Posterior vena cava (tissue), 2 donors: ENCODE measurements at regions not wholly inside any gene's neighbourhood (a gene's known extent, or its start where the extent isn't known, plus 50 kb on each side); places are given as distances from the start of the nearest gene placed in this dataset.

Experiments used
- DNase-seq: peaks from one replicate; pipeline ENCODE4 v3.0.0-alpha.2; 2020; ENCODE audit warnings: low spot score
- intact Hi-C, 2 donors: fragments of 100-400 bp; cut with DNase I; formaldehyde crosslinking; loops; one replicate each; pipeline versions ENCODE4 v1.14.1 to v1.14.2; 2022 to 2023
- donor health status: DM: yes; HTN: yes; CAD: no.
- donor health status: DM: yes; HTN: yes; CAD: no.

DNA sequence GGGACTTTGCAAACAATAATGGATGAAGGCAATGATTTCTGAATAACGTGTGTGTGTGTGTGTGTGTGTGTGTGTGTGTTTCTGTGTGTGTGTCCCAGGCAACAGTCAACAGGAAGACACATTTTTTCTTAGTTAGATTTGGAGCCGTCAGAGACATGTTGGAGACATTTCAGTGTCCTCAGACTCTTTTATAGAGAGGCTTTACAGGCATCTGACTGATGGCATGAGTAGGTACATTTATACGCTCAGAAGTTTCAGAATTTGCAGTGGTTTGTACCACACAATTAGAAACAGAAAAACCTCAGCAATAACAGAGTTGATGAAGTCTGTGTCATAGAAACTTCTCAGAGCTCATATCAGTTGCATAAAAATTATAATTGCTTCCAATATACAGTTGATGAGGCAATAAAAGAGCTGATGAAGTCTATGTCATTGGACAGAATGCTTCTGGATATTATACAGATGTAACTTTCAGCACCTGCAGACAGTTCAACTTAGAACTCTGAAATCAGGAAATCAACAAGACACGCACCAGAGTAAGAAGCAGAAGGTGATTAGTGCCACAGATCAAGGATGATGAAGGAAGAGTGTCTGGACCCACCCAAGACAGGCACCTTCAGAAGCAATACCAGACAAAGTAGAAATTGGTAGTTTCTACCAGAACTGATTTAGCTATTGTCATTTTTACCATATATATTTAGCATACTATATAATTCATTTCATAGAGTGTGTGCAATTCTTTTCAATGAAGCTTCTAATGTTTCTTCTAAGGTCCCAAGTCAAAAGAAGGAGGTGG is 104.5 kb upstream of the LYZL1 start:
- intact Hi-C loops: no loop called here
- no peak for DNase-seq

DNA sequence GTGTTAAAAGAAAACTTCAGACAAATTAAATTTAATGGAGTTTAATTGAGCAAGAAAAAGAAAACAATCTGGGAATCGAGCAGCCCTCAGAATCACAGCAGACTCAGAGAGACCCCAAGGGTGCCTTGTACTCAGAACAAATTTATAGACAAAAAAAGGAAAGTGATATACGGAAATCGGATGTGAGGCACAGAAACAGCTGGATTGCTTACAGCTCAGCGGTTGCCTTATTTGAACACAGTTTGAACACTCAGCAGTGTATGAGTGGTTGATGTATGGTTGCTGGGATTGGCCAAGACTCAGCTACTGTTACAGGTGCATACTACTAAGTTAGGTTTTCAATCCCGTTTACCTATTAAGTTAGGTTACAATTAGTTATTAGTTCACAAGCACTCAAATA is 103.8 kb upstream of the LYZL1 start:
- no peak for DNase-seq
- intact Hi-C loops: no loop called here

DNA sequence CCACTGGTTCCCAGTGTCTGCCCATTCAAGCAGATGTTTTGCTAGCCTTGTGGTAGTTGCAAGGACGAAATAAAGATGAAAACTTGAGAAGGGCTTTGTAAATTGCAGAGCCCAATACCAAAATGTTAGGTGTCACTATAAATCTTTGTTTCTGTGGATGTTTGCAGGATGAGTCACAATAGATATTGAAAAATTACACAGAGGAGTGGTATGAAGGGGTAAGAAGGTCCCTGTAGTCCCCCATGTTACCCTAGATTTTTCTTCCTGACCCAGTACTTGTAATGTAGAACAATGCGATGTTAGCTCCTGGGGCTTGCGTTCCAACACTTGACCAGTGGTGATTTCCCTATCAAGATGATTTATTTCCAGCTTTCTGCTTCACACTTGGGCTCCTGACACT is 102.6 kb upstream of the LYZL1 start:
- intact Hi-C loops: no loop called here
- no peak for DNase-seq

DNA sequence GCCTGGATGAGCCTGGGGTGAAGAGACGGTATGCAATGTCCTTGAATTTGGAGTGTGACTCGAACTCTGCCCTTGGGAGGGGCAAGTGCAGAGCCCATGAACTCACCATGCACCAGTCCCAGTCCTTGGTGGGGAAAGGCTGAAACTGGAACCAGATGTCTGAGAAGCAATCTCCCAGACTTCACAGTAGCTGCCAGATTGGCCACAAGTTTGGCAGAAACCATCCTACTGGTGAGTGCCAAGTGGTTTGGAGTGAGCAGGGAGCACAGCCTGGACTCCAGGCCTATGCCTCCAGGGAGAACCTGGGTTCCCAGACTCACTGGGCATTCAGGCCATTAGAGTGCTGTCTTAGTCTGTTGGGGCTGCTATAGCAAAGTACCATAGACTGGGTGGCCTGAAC is 99.6 kb upstream of the LYZL1 start:
- DNase-seq: no peak
- intact Hi-C loops: no loop called here

DNA sequence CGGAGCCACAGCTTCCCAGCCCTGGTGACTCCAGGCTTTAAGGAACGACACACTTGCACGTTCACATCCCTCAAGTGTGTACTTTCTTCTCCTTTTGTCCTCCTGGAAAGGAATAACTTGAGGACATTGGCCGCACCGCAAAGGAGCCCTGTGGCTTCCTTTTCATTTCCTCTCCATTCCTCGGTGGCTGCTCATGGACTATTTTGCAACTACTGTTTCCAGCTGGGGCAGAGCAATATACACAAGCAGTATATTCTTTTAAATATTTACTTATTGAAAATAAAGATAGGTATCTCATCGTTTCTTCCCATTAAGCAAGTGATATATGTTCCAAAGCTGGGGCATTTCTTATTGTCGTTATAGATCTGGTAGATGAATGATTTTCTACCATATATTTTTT is 97.2 kb upstream of the LYZL1 start:
- intact Hi-C loops: no loop called here
- no peak for DNase-seq

DNA sequence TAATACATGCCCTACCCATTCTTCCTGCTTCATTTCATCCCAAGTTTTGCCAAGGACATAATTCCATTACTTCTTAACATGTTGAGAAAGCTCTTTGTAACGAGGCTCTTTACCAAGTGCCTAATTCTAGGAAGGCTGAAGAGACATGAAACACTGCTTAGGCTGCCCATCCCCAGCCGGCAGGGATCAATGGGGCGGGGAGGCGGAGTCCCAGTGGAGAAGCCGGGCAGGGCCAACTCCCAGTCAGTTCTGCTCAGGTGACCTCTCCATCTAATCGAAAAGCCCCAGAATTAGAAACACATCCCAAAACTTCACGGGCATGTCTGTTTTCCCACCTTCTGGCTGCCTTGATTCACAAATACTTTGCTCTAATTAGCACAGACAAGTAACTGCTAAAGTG is 89.5 kb upstream of the LYZL1 start:
- DNase-seq: no peak
- intact Hi-C loops: no loop called here

DNA sequence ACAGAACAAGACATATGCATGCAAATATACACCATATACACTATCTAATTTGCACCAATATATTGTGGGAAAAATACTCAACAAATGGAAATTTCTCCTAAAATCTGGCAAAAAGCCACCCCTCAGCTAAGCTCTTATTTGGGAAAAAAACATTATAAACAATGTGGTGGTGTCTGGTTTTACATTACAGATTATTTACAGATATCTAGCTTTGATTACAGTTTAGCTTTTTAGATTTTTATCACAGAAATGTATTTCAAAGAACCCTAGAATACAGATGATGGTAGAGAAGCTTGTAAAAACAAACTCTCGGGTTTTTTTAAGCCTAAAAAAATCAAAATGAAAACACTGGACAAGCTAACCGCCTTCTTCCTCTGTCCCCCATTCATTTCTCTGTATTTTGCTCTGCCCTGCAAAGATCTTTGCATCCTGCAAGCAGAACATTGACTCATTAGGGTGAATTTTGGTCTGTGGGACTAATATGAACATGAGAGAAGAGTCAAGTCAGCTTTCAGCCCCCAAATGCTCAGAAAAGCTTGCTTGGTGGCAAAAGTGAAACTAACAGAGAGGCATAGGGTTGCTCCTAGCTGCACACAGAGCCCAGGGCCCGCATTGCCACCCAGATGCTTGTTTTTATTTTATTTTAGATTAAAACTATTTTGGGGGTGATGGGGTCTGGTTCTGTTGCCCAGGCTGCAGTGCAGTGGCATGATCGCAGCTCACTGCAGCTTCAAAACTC is 88.8 kb upstream of the LYZL1 start:
- intact Hi-C loops: no loop called here
- DNase-seq: no peak

DNA sequence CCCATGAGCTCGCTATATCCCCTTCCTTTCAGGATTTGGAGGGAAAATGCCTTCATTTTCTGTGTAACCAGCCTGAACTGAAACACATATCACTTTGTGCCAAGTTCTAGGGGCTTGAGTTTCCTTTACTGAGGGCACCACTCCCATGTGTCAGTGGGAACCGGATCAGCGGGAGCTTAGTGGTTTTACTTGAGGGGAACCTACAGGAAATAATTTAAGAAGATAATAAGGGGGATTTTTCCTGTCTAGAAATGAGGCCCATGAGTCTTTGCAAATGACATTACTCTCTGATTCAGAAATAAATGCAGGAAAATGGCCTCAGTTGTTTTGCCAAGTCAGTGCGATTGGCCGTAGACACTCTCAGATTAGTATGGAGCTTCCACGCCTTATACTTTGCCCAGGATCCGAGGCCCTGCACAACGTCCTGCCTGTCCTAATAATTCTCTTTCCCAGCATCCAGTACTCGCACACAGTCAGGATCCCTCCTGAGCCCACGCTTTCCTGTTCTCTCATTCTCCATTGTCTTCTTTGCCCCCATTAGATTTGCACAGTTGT is 86.4 kb upstream of the LYZL1 start:
- no peak for DNase-seq
- intact Hi-C loops: no loop called here

DNA sequence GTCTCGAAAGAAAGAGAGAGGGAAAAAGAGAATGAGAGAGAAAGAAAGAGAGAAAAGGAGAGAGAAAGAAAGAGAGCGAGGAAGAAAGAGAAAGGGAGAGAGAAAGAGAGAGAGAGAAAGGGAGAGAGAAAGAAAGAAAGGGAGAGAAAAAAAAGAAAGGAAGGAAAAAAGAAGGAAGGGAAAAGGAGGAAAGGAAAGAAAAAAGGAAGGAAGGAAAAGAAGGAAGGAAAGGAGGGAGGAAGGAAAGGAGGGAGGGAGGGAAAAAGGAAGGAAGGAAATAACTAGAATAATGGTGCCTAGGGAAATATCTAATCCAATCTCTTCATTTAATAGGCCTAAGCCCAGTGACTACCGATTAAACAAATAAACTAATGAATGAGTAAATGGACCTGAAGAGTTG is 85.4 kb upstream of the LYZL1 start:
- intact Hi-C loops: no loop called here
- no peak for DNase-seq

DNA sequence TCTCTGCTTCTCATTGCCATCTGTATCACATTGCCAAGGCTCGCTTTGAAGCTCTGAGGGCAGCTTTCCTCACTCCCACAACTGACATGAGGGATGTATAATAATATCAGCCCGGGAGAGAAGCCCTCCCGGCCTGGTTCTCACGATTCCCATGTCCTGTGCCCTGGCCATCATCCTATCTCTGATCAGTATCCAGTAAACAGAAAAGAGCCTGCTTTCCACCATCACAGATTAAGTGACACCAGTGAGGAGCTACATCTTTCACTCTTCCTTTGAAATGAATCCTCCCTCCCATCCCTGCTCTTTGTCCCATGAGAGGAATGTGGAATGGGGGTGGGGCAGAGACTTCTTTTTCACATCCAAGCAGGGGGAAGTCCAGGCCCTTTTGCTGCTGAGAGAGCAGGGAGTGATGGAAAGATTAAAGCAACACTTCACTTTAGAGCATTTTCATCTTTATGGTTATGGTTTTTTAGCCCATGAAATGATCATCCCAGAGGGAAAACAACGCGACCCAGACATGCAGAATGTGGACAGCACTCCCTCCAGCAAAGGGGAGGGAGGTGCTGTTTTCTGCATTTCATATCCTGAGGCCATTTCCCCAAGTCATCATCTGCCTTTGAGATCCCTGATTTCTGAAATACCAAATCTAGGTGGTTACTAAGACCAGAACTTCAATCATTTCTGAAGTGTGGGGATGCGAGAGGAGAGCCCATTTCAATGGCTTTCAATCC is 84.6 kb upstream of the LYZL1 start:
- intact Hi-C loops: no loop called here
- DNase-seq: no peak

DNA sequence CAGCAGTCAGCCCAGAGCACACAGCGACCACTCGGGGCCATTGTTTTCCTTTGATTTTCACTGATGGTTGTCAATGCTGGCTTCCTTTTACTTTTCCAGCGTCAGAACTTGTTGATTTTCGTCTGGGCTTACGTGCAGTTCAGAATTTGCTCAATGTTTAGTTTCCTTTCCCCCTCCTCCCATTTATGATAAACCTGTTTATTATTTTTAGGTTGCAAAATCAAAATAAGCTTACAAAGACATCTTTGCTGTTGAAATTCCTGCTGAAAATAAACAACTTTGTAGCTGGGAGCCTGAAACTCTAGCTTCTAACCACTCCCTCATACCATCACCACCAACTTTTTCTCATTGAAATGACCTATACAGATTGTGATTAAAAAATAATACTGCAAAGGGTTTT is 83.1 kb upstream of the LYZL1 start:
- DNase-seq: no peak
- intact Hi-C loops: no loop called here

DNA sequence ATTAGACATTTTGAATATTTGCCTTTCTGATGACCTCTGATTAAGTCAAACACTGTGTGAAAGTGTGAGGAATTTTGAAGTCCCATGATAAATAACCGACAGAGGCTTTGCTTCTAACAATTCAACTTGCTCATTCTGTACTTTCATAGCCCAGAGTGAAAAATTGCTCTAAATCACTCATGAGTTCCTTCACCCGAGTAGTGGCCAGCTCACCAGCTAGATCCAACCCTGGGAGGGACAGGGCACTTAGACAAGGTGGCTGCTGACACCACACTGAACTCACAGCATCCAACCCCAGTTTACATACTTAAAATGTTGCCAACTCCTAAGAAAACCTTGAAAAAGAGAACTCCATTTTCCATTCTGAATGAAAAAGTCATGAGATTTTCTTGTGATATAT is 80.0 kb upstream of the LYZL1 start:
- intact Hi-C loops: no loop called here

DNA sequence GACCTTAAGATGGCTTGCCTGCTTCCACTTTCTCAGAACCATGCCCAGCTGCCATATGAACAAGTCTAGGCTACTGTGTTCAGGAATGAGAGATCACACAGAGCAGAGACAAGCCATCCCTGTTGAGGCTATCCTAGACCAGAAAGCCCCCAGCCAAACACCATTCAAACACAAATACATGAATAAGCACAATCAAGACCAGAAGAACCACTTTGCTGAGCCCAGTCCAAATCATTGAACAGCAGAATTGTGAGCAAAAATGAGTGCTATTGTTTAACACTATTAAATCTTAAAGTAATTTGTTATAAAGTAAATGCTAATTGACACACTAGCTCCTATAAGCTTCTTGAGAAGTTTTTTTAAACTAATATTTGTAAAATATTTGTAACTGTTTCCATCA is 79.0 kb upstream of the LYZL1 start:
- no peak for DNase-seq
- intact Hi-C loops: no loop called here

More for the DNA sequence above, 80.0 kb upstream of the LYZL1 start:
- no peak for DNase-seq

DNA sequence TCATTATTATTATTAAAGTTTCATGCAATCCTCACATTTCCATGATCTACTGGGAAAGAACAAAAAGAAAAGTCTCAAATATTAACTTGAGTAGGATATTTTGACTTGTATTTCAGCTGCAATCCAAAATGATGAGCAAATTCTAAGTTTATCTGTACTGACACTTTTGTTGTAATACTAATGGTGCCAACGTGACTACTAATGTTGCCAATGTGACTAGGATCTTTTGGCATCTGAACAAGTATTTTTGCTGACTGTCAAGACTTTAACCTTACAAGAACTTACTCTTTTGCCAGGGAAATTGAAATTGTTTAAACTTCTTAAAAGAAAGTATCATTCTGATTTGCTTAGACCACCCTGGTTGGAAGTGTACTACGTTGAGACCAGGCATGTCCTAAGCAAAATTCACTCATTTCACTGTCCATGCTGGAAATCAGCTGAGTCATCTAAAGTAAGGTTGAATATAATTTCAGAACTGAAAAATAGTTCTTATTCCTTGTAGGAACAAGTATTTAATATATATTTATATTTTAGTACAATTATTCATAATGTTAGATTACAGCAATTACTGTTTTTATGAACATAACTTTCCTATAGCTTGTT is 78.5 kb upstream of the LYZL1 start:
- no peak for DNase-seq
- intact Hi-C loops: no loop called here

DNA sequence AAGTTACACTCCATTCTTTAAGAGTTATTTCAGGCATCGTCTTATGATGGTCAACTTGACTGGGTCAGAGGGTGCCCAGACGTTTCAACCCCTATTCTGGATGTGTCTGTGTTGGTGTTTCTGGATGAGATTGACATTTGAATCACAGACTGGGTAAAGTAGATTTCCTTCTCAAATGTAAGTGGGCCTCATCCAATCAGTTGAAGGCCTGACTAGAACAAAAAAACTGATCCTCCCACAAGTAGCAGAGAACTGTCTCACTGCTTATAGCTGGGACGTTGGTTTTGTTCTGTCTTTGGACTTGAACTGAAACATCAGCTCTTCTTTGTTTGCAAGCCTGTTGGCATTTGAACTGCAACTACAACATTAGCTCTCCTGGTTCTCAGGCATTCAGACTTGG is 76.3 kb upstream of the LYZL1 start:
- DNase-seq: no peak
- intact Hi-C loops: no loop called here

DNA sequence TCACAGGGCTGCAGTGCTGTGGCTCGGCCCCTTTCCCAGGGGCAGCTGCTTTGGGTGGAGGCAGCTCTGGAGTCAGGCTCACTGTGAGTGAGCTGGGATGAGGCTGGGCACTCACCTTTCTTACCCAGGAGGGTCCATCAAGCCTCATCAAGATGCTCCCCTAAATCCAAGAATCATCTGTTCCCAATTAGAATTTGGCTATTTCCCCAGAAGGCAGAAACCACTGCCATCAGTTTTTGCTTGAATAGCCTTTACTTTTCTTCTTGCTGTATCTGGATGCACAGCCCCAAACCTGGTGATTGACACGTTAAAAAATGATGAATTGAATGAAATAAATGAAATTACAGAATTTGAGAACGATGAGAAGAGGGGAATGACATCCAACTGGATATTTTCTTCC is 74.3 kb upstream of the LYZL1 start:
- DNase-seq: no peak
- intact Hi-C loops: no loop called here

DNA sequence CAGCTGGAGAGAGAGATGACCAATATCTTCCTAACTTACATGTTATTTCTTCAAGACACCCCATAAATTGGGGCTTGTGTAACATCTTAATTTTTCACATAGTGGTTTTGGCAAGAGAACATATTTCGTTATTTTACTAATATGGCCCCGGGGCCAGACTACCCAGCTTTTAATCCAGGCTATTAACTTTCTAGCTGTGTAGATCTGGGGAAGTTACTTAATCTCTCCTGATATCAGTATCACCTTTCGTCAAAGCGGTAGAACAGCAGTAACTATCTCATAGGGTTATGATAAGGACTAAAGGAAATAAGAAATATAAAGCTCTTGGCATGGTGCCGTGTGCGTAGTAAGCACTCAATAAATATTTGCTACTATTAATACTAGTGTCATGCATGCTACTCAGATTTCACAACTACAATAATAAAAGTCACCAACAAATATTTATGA is 71.6 kb upstream of the LYZL1 start:
- intact Hi-C loops: no loop called here

DNA sequence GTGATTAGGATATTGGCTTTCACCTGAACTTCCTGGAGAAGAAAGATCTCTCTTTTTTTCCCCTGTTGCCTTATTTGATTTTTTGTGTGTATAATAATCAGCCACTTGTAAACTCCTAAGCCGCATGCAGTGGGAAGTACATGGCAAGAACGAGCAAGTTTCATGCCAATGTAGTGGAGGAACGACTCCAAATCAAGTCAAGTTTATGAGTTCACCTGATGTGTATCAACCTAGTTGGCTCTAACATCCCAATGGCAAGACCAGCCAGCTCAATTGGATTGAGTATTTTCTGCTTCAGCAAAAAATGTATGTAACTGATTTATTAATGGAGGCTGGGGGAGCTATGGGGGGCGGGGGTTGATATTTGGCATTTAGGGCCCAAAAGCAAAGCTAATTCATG is 65.5 kb upstream of the LYZL1 start:
- intact Hi-C loops: no loop called here
- DNase-seq: no peak

More for the DNA sequence above, 71.6 kb upstream of the LYZL1 start:
- no peak for DNase-seq

DNA sequence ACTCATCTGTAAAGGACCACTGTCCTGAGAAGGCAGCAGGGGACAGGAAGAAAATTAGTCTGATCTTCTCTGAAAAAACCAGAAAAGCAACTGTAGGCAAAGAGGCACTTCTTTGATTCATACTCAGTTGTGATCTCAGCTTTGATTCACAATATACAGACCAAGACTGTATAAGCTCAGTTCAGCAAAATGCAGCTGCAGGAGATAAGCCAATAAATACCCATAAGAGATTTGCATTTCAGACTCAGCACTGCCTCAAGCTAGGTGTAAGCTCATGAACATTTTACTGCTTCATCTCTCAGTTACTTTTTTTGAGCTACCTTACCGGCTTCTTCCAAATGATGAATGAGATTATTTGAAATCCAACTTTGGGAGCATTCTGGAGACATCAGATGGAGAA is 64.2 kb upstream of the LYZL1 start:
- DNase-seq: no peak
- intact Hi-C loops: no loop called here

DNA sequence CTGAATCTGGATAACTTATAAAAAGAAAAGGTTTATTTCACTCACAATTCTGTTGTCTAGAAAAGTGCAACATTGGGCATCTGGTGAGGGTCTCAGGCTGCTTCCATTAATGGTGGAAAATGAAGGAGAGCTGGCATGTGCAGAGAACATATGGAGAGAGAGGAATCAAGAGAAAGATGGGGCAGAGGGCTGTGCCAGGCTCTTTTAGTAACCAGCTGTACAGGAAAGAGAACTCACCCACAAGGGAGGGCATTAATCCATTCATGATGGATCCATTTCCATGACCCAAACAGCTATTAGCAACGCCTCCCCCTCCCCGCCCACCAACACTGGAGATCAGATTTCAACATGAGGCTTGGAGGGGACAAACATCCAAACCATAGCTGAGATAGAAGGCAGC is 61.7 kb upstream of the LYZL1 start:
- no peak for DNase-seq
- intact Hi-C loops: no loop called here
